ENCODE measurements at regions not wholly inside any gene's neighbourhood (a gene's known extent, or its start where the extent isn't known, plus 50 kb on each side); places are given as distances from the start of the nearest gene placed in this dataset.

- DNase-seq (ENCODE audit: low read depth), result peak; percentile 82
- TF ChIP-seq CTCF (IDR thresholded peaks at IDR 0.05; ENCODE audit: insufficient read depth, low read depth, low read length, missing control alignments), result peak; percentile 81
- H3K4me3 ChIP-seq (ENCODE audit: low read depth, low read length), result no peak overlapping the region
Observed at GRCh38 chr2:212686285-212686895, 147.8 kb upstream of the ERBB4 start.

- no peak for TF ChIP-seq CTCF (IDR thresholded peaks at IDR 0.05; ENCODE audit: insufficient read depth, low read depth, low read length, missing control alignments)
- no peak for DNase-seq (ENCODE audit: low read depth)
- no peak overlapping the region for H3K4me3 ChIP-seq (ENCODE audit: low read depth, low read length)
Observed at GRCh38 chr2:212683346-212684097, 144.9 kb upstream of the ERBB4 start.

DNA sequence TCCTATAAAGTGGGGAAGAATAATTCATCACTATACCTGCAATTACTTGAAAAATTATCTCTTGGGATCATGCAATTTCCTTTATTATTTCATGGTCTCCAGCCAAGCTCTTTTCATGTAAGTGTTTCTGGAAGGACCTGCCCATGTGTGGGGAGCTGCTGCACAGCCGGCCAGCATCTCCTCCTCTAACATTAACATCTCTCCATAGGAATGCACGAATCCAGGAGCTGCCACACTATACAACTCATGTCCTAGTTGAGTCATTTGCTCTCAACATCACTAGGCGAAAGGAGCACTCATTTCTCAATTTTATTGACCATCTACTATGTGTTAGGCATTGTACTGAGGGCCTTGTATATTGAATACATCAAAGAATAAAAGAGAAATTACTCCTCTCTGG, 144.3 kb upstream of the ERBB4 start:
- no peak for DNase-seq (ENCODE audit: low read depth)
- no peak for TF ChIP-seq CTCF (IDR thresholded peaks at IDR 0.05; ENCODE audit: insufficient read depth, low read depth, low read length, missing control alignments)

DNA sequence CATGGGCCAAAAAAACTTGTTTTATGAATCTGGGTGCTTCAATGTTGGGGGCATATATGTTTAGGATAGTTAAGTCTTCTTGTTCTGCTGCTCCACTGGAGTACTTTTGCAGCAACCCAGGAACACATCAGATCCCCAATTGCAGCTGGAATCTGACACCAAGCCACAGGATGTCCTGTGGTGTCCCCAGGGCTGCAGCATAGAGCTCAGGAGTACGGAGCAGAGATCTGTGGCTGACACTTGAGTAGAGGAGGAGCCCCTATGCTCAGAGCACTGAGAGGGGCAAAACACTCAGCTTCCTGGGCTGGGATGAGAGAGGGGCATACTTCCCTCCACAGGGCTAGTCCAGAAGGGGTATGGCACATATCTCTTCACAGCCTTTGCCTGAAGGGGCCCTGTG, 138.9 kb upstream of the ERBB4 start:
- no peak overlapping the region for H3K4me3 ChIP-seq (ENCODE audit: low read depth, low read length)
- DNase-seq (ENCODE audit: low read depth), result no peak
- no peak for TF ChIP-seq CTCF (IDR thresholded peaks at IDR 0.05; ENCODE audit: insufficient read depth, low read depth, low read length, missing control alignments)

More for the DNA sequence above, 144.3 kb upstream of the ERBB4 start:
- H3K4me3 ChIP-seq (ENCODE audit: low read depth, low read length), result no peak overlapping the region

- no peak overlapping the region for H3K4me3 ChIP-seq (ENCODE audit: low read depth, low read length)
- TF ChIP-seq CTCF (IDR thresholded peaks at IDR 0.05; ENCODE audit: insufficient read depth, low read depth, low read length, missing control alignments), result no peak
- DNase-seq (ENCODE audit: low read depth), result no peak
Observed at GRCh38 chr2:212672186-212672585, 133.6 kb upstream of the ERBB4 start.

- no peak overlapping the region for H3K4me3 ChIP-seq (ENCODE audit: low read depth, low read length)
- TF ChIP-seq CTCF (IDR thresholded peaks at IDR 0.05; ENCODE audit: insufficient read depth, low read depth, low read length, missing control alignments), result no peak
- no peak for DNase-seq (ENCODE audit: low read depth)
Observed at GRCh38 chr2:212669761-212670160, 131.2 kb upstream of the ERBB4 start.
